K562 (cell line): ENCODE measurements at regions not wholly inside any gene's neighbourhood (a gene's known extent, or its start where the extent isn't known, plus 50 kb on each side); places are given as distances from the start of the nearest gene placed in this dataset.

ENCODE experiments used
- CREB5 ChIP-seq: fragments of 250-450 bp; sonication (Bioruptor Pico); IDR thresholded peaks from 2 replicates; pipeline ENCODE4 v1.5.0; 2020; ENCODE audit warnings: mild to moderate bottlenecking
- IFI16 ChIP-seq: fragments of 250-450 bp; sonication (Bioruptor Pico); IDR thresholded peaks from 2 replicates; pipeline ENCODE4 v2.1.2; 2022; ENCODE audit warnings: mild to moderate bottlenecking, inconsistent platforms
- KDM4B ChIP-seq, 2 experiments: fragments of 450-650 bp in 1 of 2; sonication (generic) in 1 of 2; IDR thresholded peaks; 2 replicates each; pipeline ENCODE4 v1.6.1; 2016 to 2017; ENCODE audit warnings: borderline replicate concordance in 2 of 2, antibody characterized with exemption in 1 of 2, low read depth in 1 of 2, mild to moderate bottlenecking in 1 of 2
- MBD1 ChIP-seq: fragments of 250-450 bp; sonication (Bioruptor Pico); IDR thresholded peaks from 2 replicates; pipeline ENCODE4 v1.8.0; 2022; ENCODE audit warnings: inconsistent platforms
- MNT ChIP-seq, 2 experiments: fragments of 450-650 bp; conservative IDR thresholded peaks; 2 replicates each; pipeline ENCODE4 v1.6.1; 2017; ENCODE audit warnings: mild to moderate bottlenecking in 2 of 2, moderate library complexity in 2 of 2
- MTA3 ChIP-seq: fragments of 450-650 bp; formaldehyde crosslinking; IDR thresholded peaks from 2 replicates; pipeline ENCODE4 v1.6.1; 2017; ENCODE audit warnings: mild to moderate bottlenecking, borderline replicate concordance
- REST ChIP-seq, 2 experiments: fragments of 450-650 bp; formaldehyde crosslinking in 1 of 2; IDR thresholded peaks; 2 replicates each; pipeline versions ENCODE4 v1.4.0 to v1.6.1; 2014 to 2020; ENCODE audit warnings: mild to moderate bottlenecking in 2 of 2, borderline replicate concordance in 1 of 2, low read depth in 1 of 2
- TAF1 ChIP-seq: IDR thresholded peaks from 2 replicates; pipeline ENCODE4 v1.6.1; 2011; ENCODE audit warnings: mild to moderate bottlenecking, low read length, moderate library complexity; ENCODE audit not compliant: insufficient read depth, control insufficient read depth, severe bottlenecking; ENCODE audit errors: extremely low read depth
- TCF3 ChIP-seq: sonication (generic); formaldehyde crosslinking; IDR thresholded peaks from 2 replicates; pipeline ENCODE4 v1.4.0; 2020; ENCODE audit warnings: mild to moderate bottlenecking, missing genetic modification reagents
- WHSC1 ChIP-seq: IDR thresholded peaks from one replicate; pipeline ENCODE4 v1.6.1; 2012; ENCODE audit warnings: low read length, control low read depth, inconsistent platforms
- ZNF507 ChIP-seq: conservative IDR thresholded peaks from 2 replicates; pipeline ENCODE4 v1.6.1; 2017; ENCODE audit warnings: missing genetic modification characterization, missing compliant biosample characterization

- TF ChIP-seq REST (IDR thresholded peaks at IDR 0.05; ENCODE audit: borderline replicate concordance), result peak; percentile 42
- no peak for TF ChIP-seq REST (CRISPR knock-in tag; IDR thresholded peaks at IDR 0.05; ENCODE audit: low read depth)
- peak; percentile 75; the same call in 1 of the 2 replicates for TF ChIP-seq MTA3
- no peak for TF ChIP-seq CREB5 (CRISPR knock-in tag)
- TF ChIP-seq WHSC1, result no peak
- TF ChIP-seq IFI16 (CRISPR knock-in tag), result no peak
- TF ChIP-seq TAF1, result no peak
- no peak for TF ChIP-seq MBD1 (CRISPR knock-in tag)
- TF ChIP-seq ZNF507 (tag), result no peak
- peak; percentile 40 for TF ChIP-seq TCF3 (CRISPR knock-in tag)
- no peak for TF ChIP-seq KDM4B (IDR thresholded peaks at IDR 0.05; ENCODE audit: borderline replicate concordance in 2 of 2, low read depth in 1 of 2)
- TF ChIP-seq MNT (conservative IDR thresholded peaks at IDR 0.05), result peak in 1 of 2 experiments; percentile 49; a peak in 2 of 4 replicates
These were observed 88.5 kb upstream of the EXOC2 start (continued) for GRCh38 chr6:781350-781961.
